ENCODE measurements at regions not wholly inside any gene's neighbourhood (a gene's known extent, or its start where the extent isn't known, plus 50 kb on each side); places are given as distances from the start of the nearest gene placed in this dataset.

DNA sequence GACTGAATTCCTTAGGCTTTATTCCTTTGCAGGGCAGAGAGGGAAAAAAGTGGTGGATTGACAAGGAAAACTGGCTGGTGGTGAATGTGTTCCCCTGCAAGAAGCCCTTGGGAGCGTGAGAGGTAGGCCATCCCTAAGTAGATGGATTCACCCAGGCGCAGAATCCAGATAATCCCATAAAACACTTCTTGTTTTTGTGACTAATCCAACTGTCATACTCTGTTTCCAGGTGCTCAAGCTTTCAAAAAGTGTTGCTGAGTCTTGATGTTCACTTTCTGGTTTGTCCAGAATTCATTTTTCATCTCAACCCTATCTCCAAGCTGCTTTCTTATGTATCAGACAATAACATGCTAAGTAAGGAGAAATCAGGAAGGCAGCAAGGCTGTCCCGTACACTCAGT, 250.8 kb upstream of the HABP2 start:
- no peak for TF ChIP-seq EZH2 (IDR thresholded peaks at IDR 0.05; ENCODE audit: borderline replicate concordance, low read depth, low read length, poor library complexity, severe bottlenecking)
- TF ChIP-seq, protein P1, sequence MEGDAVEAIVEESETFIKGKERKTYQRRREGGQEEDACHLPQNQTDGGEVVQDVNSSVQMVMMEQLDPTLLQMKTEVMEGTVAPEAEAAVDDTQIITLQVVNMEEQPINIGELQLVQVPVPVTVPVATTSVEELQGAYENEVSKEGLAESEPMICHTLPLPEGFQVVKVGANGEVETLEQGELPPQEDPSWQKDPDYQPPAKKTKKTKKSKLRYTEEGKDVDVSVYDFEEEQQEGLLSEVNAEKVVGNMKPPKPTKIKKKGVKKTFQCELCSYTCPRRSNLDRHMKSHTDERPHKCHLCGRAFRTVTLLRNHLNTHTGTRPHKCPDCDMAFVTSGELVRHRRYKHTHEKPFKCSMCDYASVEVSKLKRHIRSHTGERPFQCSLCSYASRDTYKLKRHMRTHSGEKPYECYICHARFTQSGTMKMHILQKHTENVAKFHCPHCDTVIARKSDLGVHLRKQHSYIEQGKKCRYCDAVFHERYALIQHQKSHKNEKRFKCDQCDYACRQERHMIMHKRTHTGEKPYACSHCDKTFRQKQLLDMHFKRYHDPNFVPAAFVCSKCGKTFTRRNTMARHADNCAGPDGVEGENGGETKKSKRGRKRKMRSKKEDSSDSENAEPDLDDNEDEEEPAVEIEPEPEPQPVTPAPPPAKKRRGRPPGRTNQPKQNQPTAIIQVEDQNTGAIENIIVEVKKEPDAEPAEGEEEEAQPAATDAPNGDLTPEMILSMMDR (conservative IDR thresholded peaks at IDR 0.05; ENCODE audit: low read depth, low read length) = no peak
- ChIA-PET POLR2A (ENCODE audit: low non-redundant PET) (no interaction called here), CTCF (no interaction called here)
- no peak overlapping the region for H3K27ac ChIP-seq (ENCODE audit: low read depth, low read length, poor library complexity, severe bottlenecking)
- no peaks in the 10 kb centered on the region for H3K36me3 ChIP-seq (ENCODE audit: insufficient read depth, low read length, poor library complexity, severe bottlenecking)
- H3K27me3 ChIP-seq (replicated peaks; ENCODE audit: insufficient read depth, low read depth, low read length, poor library complexity) = no peaks in the 10 kb centered on the region
- H3K9me3 ChIP-seq (ENCODE audit: low read depth, low read length, poor library complexity, severe bottlenecking) = no peaks in the 10 kb centered on the region
- no TSS peak for BruUV-seq (replicated peaks)
- intact Hi-C loops (cut with micrococcal nuclease; ENCODE audit: unreplicated experiment) = no loop called here
- no peak overlapping the region for H3K4me3 ChIP-seq (ENCODE audit: low read depth, low read length, poor library complexity, severe bottlenecking)
- DNase-seq (ENCODE audit: low spot score) = no peak
- no peaks in the 10 kb centered on the region for H3K4me1 ChIP-seq (ENCODE audit: insufficient read depth, low read length, poor library complexity, severe bottlenecking)

DNA sequence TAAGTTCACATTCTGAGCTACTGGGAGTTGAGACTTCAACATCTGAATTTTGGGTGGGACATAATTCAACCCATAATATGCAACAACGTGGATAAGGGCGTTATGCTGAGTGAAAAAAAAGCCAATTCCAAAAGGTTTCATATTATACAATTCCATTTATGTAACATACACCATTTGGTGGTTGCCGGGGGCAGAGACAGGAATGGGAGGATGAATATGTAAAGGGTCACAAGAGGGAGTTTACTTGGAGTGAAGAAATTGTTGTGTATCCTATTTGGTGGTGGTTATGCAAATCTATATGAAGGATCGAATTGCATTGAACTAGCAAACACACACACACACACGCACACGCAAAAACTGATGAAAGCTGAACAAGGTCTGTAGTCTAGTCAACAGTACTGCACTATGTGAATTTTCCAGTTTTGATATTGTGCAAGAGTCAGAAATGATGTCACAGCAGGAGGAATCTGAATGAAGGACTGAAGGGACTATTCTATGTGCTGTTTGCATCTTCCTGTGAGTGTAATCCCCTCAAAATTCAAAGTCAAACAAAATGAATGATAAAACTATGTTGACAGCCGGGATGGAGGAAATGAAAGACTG, 249.2 kb upstream of the HABP2 start:
- TF ChIP-seq, protein P1 (conservative IDR thresholded peaks at IDR 0.05; ENCODE audit: low read depth, low read length) = no peak
- TF ChIP-seq EZH2 (IDR thresholded peaks at IDR 0.05; ENCODE audit: borderline replicate concordance, low read depth, low read length, poor library complexity, severe bottlenecking) = no peak
- ChIA-PET CTCF (no interaction called here), POLR2A (ENCODE audit: low non-redundant PET) (no interaction called here)
- no TSS peak for BruUV-seq (replicated peaks)
- Histone ChIP-seq H3K9me3 (ENCODE audit: low read depth, low read length, poor library complexity, severe bottlenecking) (no peaks in the 10 kb centered on the region), H3K36me3 (ENCODE audit: insufficient read depth, low read length, poor library complexity, severe bottlenecking) (no peaks in the 10 kb centered on the region), H3K27ac (ENCODE audit: low read depth, low read length, poor library complexity, severe bottlenecking) (no peak overlapping the region), H3K27me3 (replicated peaks; ENCODE audit: insufficient read depth, low read depth, low read length, poor library complexity) (no peaks in the 10 kb centered on the region), H3K4me3 (ENCODE audit: low read depth, low read length, poor library complexity, severe bottlenecking) (no peak overlapping the region), H3K4me1 (ENCODE audit: insufficient read depth, low read length, poor library complexity, severe bottlenecking) (no peaks in the 10 kb centered on the region)
- peak; percentile 18 for DNase-seq (ENCODE audit: low spot score)
- intact Hi-C loops (cut with micrococcal nuclease; ENCODE audit: unreplicated experiment) = no loop called here

DNA sequence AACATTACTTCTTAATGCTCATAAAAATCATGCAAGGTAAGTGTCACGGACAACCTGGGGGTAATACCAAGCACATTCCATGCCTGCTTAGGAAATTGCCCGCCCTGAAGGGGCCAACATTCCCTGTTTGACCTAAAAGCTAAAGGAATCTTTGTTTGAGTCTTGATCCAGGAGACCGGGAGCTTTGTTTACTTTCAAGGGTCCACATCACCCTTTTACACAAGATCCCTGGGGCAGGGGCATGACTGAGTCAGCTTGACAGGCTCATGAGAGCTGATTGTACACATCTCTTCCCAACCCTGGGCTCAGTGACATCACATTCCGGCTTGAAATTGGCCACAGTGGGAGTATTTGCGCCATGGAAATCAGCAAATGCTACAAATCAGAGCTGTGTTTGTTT, 248.1 kb upstream of the HABP2 start:
- H3K4me3 ChIP-seq (ENCODE audit: low read depth, low read length, poor library complexity, severe bottlenecking) = no peak overlapping the region
- no peak overlapping the region for H3K27ac ChIP-seq (ENCODE audit: low read depth, low read length, poor library complexity, severe bottlenecking)
- H3K36me3 ChIP-seq (ENCODE audit: insufficient read depth, low read length, poor library complexity, severe bottlenecking) = no peaks in the 10 kb centered on the region
- no peak for DNase-seq (ENCODE audit: low spot score)
- no peaks in the 10 kb centered on the region for H3K9me3 ChIP-seq (ENCODE audit: low read depth, low read length, poor library complexity, severe bottlenecking)
- no peak for TF ChIP-seq EZH2 (IDR thresholded peaks at IDR 0.05; ENCODE audit: borderline replicate concordance, low read depth, low read length, poor library complexity, severe bottlenecking)
- TF ChIP-seq, protein P1 (conservative IDR thresholded peaks at IDR 0.05; ENCODE audit: low read depth, low read length) = no peak
- POLR2A ChIA-PET (ENCODE audit: low non-redundant PET) = interaction anchor here (0.6 kb wide), 1 partner anchor 72 kb away, joined by 3 read pairs; no protein-coding TSS in a partner anchor
- CTCF ChIA-PET = no interaction called here
- BruUV-seq (replicated peaks) = no TSS peak
- intact Hi-C loops (cut with micrococcal nuclease; ENCODE audit: unreplicated experiment) = no loop called here
- no peaks in the 10 kb centered on the region for H3K27me3 ChIP-seq (replicated peaks; ENCODE audit: insufficient read depth, low read depth, low read length, poor library complexity)
- no peaks in the 10 kb centered on the region for H3K4me1 ChIP-seq (ENCODE audit: insufficient read depth, low read length, poor library complexity, severe bottlenecking)
